PC-3 (cell line): ENCODE measurements at regions not wholly inside any gene's neighbourhood (a gene's known extent, or its start where the extent isn't known, plus 50 kb on each side); places are given as distances from the start of the nearest gene placed in this dataset.

Experiments
- ATAC-seq: fragments of 200-7000 bp; cut with Tn5 transposase; 2 replicates; pipeline ENCODE4 v1.9.1; 2020; ENCODE audit warnings: mild to moderate bottlenecking, moderate library complexity
- BruUV-seq: library from RNA; stranded (reverse); fragments of 400-500 nt; replicated peaks from 2 replicates; lab custom pipeline; 2021; lab: Mats Ljungman, UMichigan
- CTCF ChIA-PET: fragments of 300-600 bp; sonication (Branson Sonifier 250); formaldehyde crosslinking; loops from one replicate; lab custom pipeline; 2022; ENCODE audit warnings: antibody characterized with exemption; lab: Charles Lee
- POLR2A ChIA-PET: fragments of 300-600 bp; sonication (Branson Sonifier 250); formaldehyde crosslinking; loops from one replicate; lab custom pipeline; 2022; ENCODE audit warnings: antibody characterized with exemption; ENCODE audit not compliant: unreplicated experiment; lab: Charles Lee
- DNase-seq: peaks from one replicate; pipeline ENCODE4 v3.0.0-alpha.2; 2015
- H2AFZ ChIP-seq: fragments of 300-600 bp; sonication (generic); 2 replicates; pipeline ENCODE4 v1.6.0; 2016; ENCODE audit warnings: antibody characterized with exemption, low read length
- H3F3A ChIP-seq: fragments of 300-600 bp; sonication (generic); one replicate; pipeline ENCODE4 v1.6.0; 2017; ENCODE audit warnings: antibody characterized with exemption, low read length, control low read depth, mild to moderate bottlenecking; ENCODE audit not compliant: unreplicated experiment
- H3K27ac ChIP-seq: fragments of 300-600 bp; sonication (generic); 2 replicates; pipeline ENCODE4 v1.5.1; 2016; ENCODE audit warnings: mild to moderate bottlenecking, low read length
- H3K27me3 ChIP-seq: fragments of 300-600 bp; sonication (generic); 2 replicates; pipeline ENCODE4 v1.6.1; 2016; ENCODE audit warnings: low read length, mixed read lengths
- H3K36me3 ChIP-seq: fragments of 300-600 bp; sonication (generic); 2 replicates; pipeline ENCODE4 v1.6.1; 2016; ENCODE audit warnings: low read depth, mixed run types, low read length, mixed read lengths
- H3K4me1 ChIP-seq: fragments of 300-600 bp; sonication (generic); 2 replicates; pipeline ENCODE4 v1.5.1; 2016; ENCODE audit warnings: low read length; ENCODE audit not compliant: insufficient read depth
- H3K4me2 ChIP-seq: fragments of 300-600 bp; sonication (generic); 2 replicates; pipeline ENCODE4 v1.6.0; 2016; ENCODE audit warnings: low read length
- H3K4me3 ChIP-seq: fragments of 300-600 bp; sonication (generic); 2 replicates; pipeline ENCODE4 v1.5.1; 2016; ENCODE audit warnings: mild to moderate bottlenecking, low read length, mixed read lengths
- H3K79me2 ChIP-seq: fragments of 300-600 bp; sonication (generic); 2 replicates; pipeline ENCODE4 v1.6.1; 2017; ENCODE audit warnings: low read length, mixed read lengths
- H3K9ac ChIP-seq: fragments of 300-600 bp; sonication (generic); 2 replicates; pipeline ENCODE4 v1.6.0; 2016; ENCODE audit warnings: mild to moderate bottlenecking, low read length
- H3K9me2 ChIP-seq: fragments of 300-600 bp; sonication (generic); replicated peaks from 2 replicates; pipeline ENCODE4 v1.6.1; 2016; ENCODE audit warnings: mixed run types, low read length, mixed read lengths
- H3K9me3 ChIP-seq: fragments of 300-600 bp; sonication (generic); 2 replicates; pipeline ENCODE4 v1.6.1; 2016; ENCODE audit warnings: low read length, mixed read lengths
- H4K20me1 ChIP-seq: fragments of 300-600 bp; sonication (generic); 2 replicates; pipeline ENCODE4 v1.6.1; 2016; ENCODE audit warnings: low read length, mixed read lengths
- CTCF ChIP-seq: fragments of 300-600 bp; sonication (generic); conservative IDR thresholded peaks from 2 replicates; pipeline ENCODE4 v1.5.1; 2017; ENCODE audit warnings: antibody characterized with exemption, low read depth, mild to moderate bottlenecking, low read length
- EZH2 ChIP-seq: fragments of 300-600 bp; sonication (generic); IDR thresholded peaks from one replicate; pipeline ENCODE4 v1.6.1; 2017; ENCODE audit warnings: antibody characterized with exemption, mild to moderate bottlenecking, low read length; ENCODE audit not compliant: unreplicated experiment
- EZH2phosphoT487 ChIP-seq: fragments of 300-600 bp; sonication (generic); IDR thresholded peaks from 2 replicates; pipeline ENCODE4 v1.6.1; 2018; ENCODE audit warnings: mild to moderate bottlenecking, antibody characterized with exemption, low read length, borderline replicate concordance
- intact Hi-C: fragments of 100-400 bp; cut with micrococcal nuclease; formaldehyde crosslinking; loops from 2 replicates; pipeline ENCODE4 v1.9.0; 2023

- POLR2A ChIA-PET = no interaction called here
- DNase-seq = no peak
Observed at GRCh38 chr16:51797669-51798259, 646.7 kb upstream of the SALL1 start.

GRCh38 chr16:51779240-51779639 is 628.2 kb upstream of the SALL1 start:
- no peaks in the 10 kb centered on the region for H3F3A ChIP-seq
- no peak overlapping the region for H3K27ac ChIP-seq
- H3K9me2 ChIP-seq = no peaks in the 10 kb centered on the region
- BruUV-seq = no TSS peak
- H2AFZ ChIP-seq = no peak overlapping the region
- intact Hi-C loops = no loop called here
- no peak overlapping the region for H3K4me3 ChIP-seq
- no peaks in the 10 kb centered on the region for H3K36me3 ChIP-seq
- POLR2A ChIA-PET = no interaction called here
- TF ChIP-seq EZH2phosphoT487 (no peak), CTCF (no peak), EZH2 (no peak)
- H3K4me1 ChIP-seq = no peaks in the 10 kb centered on the region
- no peak for DNase-seq
- H3K27me3 ChIP-seq = no peaks in the 10 kb centered on the region
- no peaks in the 10 kb centered on the region for H3K79me2 ChIP-seq
- H4K20me1 ChIP-seq = no peaks in the 10 kb centered on the region
- CTCF ChIA-PET = no interaction called here
- no peak for ATAC-seq
- H3K4me2 ChIP-seq = no peak overlapping the region
- H3K9ac ChIP-seq = no peak overlapping the region
- no peaks in the 10 kb centered on the region for H3K9me3 ChIP-seq

More at GRCh38 chr16:51797669-51798259, 646.7 kb upstream of the SALL1 start:
- Histone ChIP-seq H3K4me3 (no peak overlapping the region), H3K27ac (no peak overlapping the region), H3K36me3 (no peaks in the 10 kb centered on the region), H3K9ac (no peak overlapping the region), H3K4me2 (no peak overlapping the region), H3K4me1 (no peaks in the 10 kb centered on the region), H3F3A (no peaks in the 10 kb centered on the region), H3K9me2 (no peaks in the 10 kb centered on the region), H3K9me3 (no peaks in the 10 kb centered on the region), H3K79me2 (no peaks in the 10 kb centered on the region), H2AFZ (no peak overlapping the region), H4K20me1 (no peaks in the 10 kb centered on the region), H3K27me3 (no peaks in the 10 kb centered on the region)
- no TSS peak for BruUV-seq
- TF ChIP-seq EZH2 (no peak), CTCF (no peak), EZH2phosphoT487 (no peak)
- CTCF ChIA-PET = no interaction called here
- no peak for ATAC-seq
- intact Hi-C loops = no loop called here

GRCh38 chr16:51773071-51773890 is 622.2 kb upstream of the SALL1 start:
- H3K9me2 ChIP-seq = no peaks in the 10 kb centered on the region
- H3F3A ChIP-seq = no peaks in the 10 kb centered on the region
- H3K9ac ChIP-seq = no peak overlapping the region
- H3K79me2 ChIP-seq = no peaks in the 10 kb centered on the region
- H3K4me3 ChIP-seq = no peak overlapping the region
- ATAC-seq (no peak), DNase-seq (no peak)
- H2AFZ ChIP-seq = no peak overlapping the region
- H3K36me3 ChIP-seq = no peaks in the 10 kb centered on the region
- no peaks in the 10 kb centered on the region for H3K9me3 ChIP-seq
- TF ChIP-seq CTCF (no peak), EZH2 (no peak), EZH2phosphoT487 (no peak)
- CTCF ChIA-PET = no interaction called here
- POLR2A ChIA-PET = no interaction called here
- H3K4me2 ChIP-seq = no peak overlapping the region
- intact Hi-C loops = no loop called here
- H3K4me1 ChIP-seq = no peaks in the 10 kb centered on the region
- H4K20me1 ChIP-seq = no peaks in the 10 kb centered on the region
- BruUV-seq = no TSS peak
- H3K27ac ChIP-seq = no peak overlapping the region
- no peaks in the 10 kb centered on the region for H3K27me3 ChIP-seq
